ENCODE measurements at regions not wholly inside any gene's neighbourhood (a gene's known extent, or its start where the extent isn't known, plus 50 kb on each side); places are given as distances from the start of the nearest gene placed in this dataset.

GRCh38 chr15:46117071-46117470, 482.2 kb downstream of the SQOR start:
- CTCF ChIA-PET = no interaction called here

GRCh38 chr15:46120713-46121112, 485.9 kb downstream of the SQOR start:
- Histone ChIP-seq H3K4me3 (ENCODE audit: low read depth in 2 of 2, low read length in 2 of 2) (no peak overlapping the region), H3K36me3 (ENCODE audit: control insufficient read depth, insufficient read depth, low read length) (no peaks in the 10 kb centered on the region), H3K27me3 (ENCODE audit: control insufficient read depth, insufficient read depth, low read length) (no peaks in the 10 kb centered on the region), H3K4me1 (ENCODE audit: control insufficient read depth, insufficient read depth, low read length) (no peaks in the 10 kb centered on the region), H3K27ac (ENCODE audit: low read length) (no peak overlapping the region), H3K9me3 (ENCODE audit: control insufficient read depth, insufficient read depth, low read depth, low read length) (peaks cover 3% of the 10 kb centered on the region; the same call in 1 of the 2 replicates)
- no TSS peak for BruUV-seq (replicated peaks)
- no peak for TF ChIP-seq TCF7L2 (IDR thresholded peaks at IDR 0.05; ENCODE audit: low read depth, low read length)
- ChIA-PET POLR2A (no interaction called here), CTCF (no interaction called here)
- in situ Hi-C loops (cut with HindIII; ENCODE audit: low pct_unique_long_range_greater_than_20kb, low sequenced_read_pairs) (no loop called here), intact Hi-C loops (cut with micrococcal nuclease; ENCODE audit: unreplicated experiment) (no loop called here)
- ATAC-seq (no peak), DNase-seq (ENCODE audit: low read depth, low spot score) (no peak)

More at GRCh38 chr15:46117071-46117470, 482.2 kb downstream of the SQOR start:
- no peak for DNase-seq (ENCODE audit: low read depth, low spot score)
- no peaks in the 10 kb centered on the region for H3K9me3 ChIP-seq (ENCODE audit: control insufficient read depth, insufficient read depth, low read depth, low read length)
- in situ Hi-C loops (cut with HindIII; ENCODE audit: low pct_unique_long_range_greater_than_20kb, low sequenced_read_pairs) = no loop called here
- POLR2A ChIA-PET = no interaction called here
- no peaks in the 10 kb centered on the region for H3K27me3 ChIP-seq (ENCODE audit: control insufficient read depth, insufficient read depth, low read length)
- no peak overlapping the region for H3K4me3 ChIP-seq (ENCODE audit: low read depth in 2 of 2, low read length in 2 of 2)
- BruUV-seq (replicated peaks) = no TSS peak
- no peak overlapping the region for H3K27ac ChIP-seq (ENCODE audit: low read length)
- no peaks in the 10 kb centered on the region for H3K4me1 ChIP-seq (ENCODE audit: control insufficient read depth, insufficient read depth, low read length)
- TF ChIP-seq CTCF (IDR thresholded peaks at IDR 0.05) = no peak
- TF ChIP-seq TCF7L2 (IDR thresholded peaks at IDR 0.05; ENCODE audit: low read depth, low read length) = no peak
- TF ChIP-seq SIN3A (IDR thresholded peaks at IDR 0.05; ENCODE audit: borderline replicate concordance, insufficient read depth, low read depth, low read length) = no peak
- no peak for TF ChIP-seq POLR2AphosphoS5 (IDR thresholded peaks at IDR 0.05; ENCODE audit: low read depth, low read length)
- no peak for TF ChIP-seq REST (IDR thresholded peaks at IDR 0.05; ENCODE audit: insufficient read depth in 1 of 2, low read depth in 2 of 2, low read length in 1 of 2)
- ATAC-seq = no peak
- no peaks in the 10 kb centered on the region for H3K36me3 ChIP-seq (ENCODE audit: control insufficient read depth, insufficient read depth, low read length)
- intact Hi-C loops (cut with micrococcal nuclease; ENCODE audit: unreplicated experiment) = no loop called here

- no peak overlapping the region for H3K4me3 ChIP-seq (ENCODE audit: low read depth in 2 of 2, low read length in 2 of 2)
- ChIA-PET POLR2A (no interaction called here), CTCF (no interaction called here)
- no peak for DNase-seq (ENCODE audit: low read depth, low spot score)
- H3K4me1 ChIP-seq (ENCODE audit: control insufficient read depth, insufficient read depth, low read length) = no peaks in the 10 kb centered on the region
- ATAC-seq = no peak
- no peak overlapping the region for H3K27ac ChIP-seq (ENCODE audit: low read length)
- no peaks in the 10 kb centered on the region for H3K36me3 ChIP-seq (ENCODE audit: control insufficient read depth, insufficient read depth, low read length)
- intact Hi-C loops (cut with micrococcal nuclease; ENCODE audit: unreplicated experiment) (no loop called here), in situ Hi-C loops (cut with HindIII; ENCODE audit: low pct_unique_long_range_greater_than_20kb, low sequenced_read_pairs) (no loop called here)
- TF ChIP-seq REST (IDR thresholded peaks at IDR 0.05; ENCODE audit: insufficient read depth in 1 of 2, low read depth in 2 of 2, low read length in 1 of 2) (no peak), SIN3A (IDR thresholded peaks at IDR 0.05; ENCODE audit: borderline replicate concordance, insufficient read depth, low read depth, low read length) (no peak), POLR2AphosphoS5 (IDR thresholded peaks at IDR 0.05; ENCODE audit: low read depth, low read length) (no peak), TCF7L2 (IDR thresholded peaks at IDR 0.05; ENCODE audit: low read depth, low read length) (no peak), CTCF (IDR thresholded peaks at IDR 0.05) (no peak)
- H3K27me3 ChIP-seq (ENCODE audit: control insufficient read depth, insufficient read depth, low read length) = no peaks in the 10 kb centered on the region
- no TSS peak for BruUV-seq (replicated peaks)
- H3K9me3 ChIP-seq (ENCODE audit: control insufficient read depth, insufficient read depth, low read depth, low read length) = peaks cover 3% of the 10 kb centered on the region; the same call in 1 of the 2 replicates
Measured at GRCh38 chr15:46121441-46121840, 486.6 kb downstream of the SQOR start.
